Fibroblast of skin of left biceps (primary cell): ENCODE measurements at regions not wholly inside any gene's neighbourhood (a gene's known extent, or its start where the extent isn't known, plus 50 kb on each side); places are given as distances from the start of the nearest gene placed in this dataset.

Source experiments
- DNase-seq, 2 experiments: peaks; one replicate each; pipeline ENCODE4 v3.0.0-alpha.2; 2013; ENCODE audit warnings: low read depth in 2 of 2

DNA sequence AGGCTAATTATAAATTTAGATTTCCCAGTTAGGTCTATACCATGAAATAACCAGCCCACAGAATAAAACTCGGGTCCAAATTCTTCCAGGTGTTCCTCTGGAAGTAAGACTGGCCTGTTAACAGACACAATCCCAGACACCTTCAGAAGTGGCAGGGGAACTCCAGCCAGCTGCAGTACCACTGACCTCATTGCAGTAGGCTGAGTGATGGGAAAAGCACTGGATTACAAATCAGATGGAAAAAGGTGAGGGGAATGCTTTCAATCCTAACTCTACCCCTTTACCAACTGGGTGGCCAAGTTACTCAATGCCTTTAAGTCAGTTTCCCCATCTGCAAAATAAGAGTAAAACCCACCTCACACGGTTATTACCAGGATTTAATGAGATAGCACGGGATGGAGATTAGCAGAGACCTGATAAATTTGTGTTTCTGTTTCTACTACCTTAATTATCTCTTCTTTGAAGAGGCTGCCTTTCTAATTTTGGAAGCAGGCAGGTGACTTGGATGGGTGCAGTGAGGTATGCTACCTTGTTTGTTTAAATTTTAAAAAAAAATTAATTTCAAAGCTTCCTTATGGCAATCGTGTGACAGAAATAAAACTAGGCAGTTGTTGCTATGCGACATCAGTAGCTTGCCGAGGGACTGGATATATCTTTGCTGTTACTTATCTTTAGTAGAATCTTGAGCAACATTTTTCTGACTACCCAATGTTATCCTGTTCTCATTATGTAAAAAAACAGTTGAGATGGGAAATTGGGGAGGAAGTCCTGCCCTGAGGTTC lies 167.3 kb upstream of the GRIN2B start:
- DNase-seq, result no peak

DNA sequence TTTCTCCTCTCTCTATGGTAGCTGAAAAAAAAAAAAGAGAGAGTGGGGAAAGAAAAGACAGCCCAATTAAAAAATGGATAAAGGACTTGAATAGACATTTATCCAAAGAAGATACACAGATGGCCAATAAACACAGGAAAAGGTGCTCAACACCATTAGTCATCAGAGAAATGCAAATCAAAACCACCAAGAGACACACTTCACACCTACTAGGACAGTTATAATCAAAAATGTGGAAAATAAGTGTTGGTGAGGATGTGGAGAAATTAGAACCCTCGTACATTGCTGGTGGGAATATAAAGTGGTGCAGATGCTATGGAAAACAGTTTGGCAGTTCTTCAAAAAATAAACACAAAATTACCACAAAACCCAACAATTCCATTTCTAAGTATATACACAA lies 172.4 kb upstream of the GRIN2B start:
- DNase-seq, result no peak

DNA sequence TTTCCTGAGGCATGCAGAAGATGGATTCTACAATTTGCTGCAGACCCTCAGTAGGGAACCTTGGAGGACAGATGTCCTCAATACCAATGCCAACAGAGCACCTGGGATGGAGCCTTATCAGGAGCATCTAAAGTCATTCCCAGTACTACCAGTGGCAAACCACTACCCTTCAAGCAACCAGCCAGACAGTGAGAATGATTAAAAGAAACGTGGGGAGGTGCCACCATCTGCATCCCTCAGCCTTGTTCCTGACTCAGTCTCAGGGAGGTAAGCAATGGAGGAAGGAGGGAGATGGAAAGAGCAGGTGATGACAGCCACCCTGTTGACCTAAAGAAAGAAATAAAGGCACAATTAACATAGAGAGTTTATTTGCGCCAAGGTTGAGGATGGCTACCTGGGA lies 175.2 kb upstream of the GRIN2B start:
- no peak for DNase-seq

DNA sequence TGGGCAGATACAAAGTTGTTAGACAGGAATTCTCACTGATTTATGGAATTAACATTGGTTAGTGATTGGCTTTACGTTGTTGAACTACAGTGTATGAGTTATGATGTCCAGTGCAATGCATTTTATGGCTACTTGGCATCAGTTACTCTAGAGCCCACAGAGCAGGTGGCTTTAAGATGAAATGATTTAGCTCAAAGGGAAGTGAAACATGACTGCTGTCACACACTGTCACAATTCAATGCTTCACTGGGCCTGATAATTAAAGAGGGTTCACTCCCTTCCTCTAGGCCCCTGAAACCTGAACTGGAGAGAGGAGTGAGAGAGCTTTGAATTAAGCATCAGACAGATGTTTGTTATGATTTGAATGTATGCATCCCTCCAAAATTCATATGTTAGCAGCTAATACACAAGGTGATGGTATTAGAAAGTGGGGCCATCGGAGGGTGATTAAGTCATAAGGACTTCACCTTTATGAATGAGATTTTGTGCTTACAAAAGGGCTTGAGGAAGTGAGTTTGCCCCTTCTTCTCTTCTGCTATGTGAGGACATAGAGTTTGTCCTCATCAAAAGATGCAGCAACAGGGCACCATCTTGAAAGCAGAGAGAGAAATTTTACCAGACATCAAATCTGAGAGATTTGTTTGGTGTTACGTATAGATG lies 175.8 kb upstream of the GRIN2B start:
- DNase-seq, result no peak

DNA sequence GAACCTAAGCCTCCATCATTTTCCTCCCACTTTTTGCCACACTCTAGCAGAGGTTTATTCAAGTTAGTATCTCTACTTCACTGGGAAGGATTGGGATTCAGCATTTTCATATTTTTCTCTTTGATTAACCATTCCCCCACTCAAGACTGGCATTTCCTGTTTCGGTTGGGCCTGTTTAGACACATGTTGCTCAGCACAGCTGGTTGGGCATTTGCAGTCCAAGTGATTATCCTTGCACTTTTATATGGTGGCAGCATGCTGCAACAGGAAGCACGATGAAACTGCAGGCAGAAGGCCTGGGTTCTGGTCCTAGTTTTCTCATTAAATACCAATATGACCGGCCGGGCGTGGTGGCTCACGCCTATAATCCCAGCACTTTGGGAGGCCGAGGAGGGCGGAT lies 182.9 kb upstream of the GRIN2B start:
- DNase-seq, result no peak

DNA sequence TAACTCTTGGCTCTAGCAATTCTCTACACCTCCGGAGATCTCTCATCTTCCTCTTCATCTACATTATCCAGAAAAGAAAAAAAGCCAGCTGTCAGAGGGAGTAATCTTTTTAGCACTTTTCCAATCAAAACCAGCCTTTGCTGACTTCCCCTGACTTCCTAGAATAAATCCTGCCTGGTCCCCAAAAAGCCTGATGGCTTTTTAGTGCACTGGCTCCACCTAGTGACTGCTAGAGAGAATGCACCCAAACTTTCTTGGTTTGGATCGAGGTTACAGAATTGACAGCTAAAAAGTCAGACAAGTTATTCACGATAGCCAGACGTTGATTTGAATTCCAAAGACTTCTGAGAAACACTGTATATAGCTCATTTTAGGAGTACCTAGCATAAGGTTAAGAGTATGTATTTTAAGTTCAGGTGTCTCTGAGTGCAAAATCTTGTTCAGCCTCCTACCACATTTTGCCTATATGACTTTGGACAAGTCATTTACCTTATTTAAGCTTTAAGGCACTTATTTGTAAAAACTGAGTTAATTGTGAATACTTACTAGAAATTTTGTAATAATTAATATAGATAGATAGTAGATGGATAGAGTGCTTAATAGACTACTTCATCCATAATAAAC lies 185.7 kb upstream of the GRIN2B start:
- DNase-seq, result peak; percentile 8 to 11

DNA sequence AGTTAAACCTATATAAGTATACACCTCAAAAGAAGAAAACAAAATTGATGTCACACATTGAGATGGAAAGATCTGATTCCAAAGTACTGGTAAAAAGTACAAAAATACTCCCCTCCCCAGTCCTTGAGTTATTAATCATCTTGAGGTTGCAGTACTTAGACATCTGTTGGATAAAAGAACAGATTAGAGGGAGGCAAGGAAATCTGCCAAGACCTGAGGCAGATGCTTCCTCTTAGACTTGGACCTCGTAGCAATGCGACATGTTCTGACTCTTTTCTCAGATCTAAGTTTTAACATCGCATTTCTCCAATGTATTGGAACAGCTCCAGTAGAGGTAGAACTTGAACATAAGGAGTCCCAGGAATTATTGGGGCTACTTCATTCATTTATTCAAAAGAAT lies 187.9 kb upstream of the GRIN2B start:
- DNase-seq, result no peak

DNA sequence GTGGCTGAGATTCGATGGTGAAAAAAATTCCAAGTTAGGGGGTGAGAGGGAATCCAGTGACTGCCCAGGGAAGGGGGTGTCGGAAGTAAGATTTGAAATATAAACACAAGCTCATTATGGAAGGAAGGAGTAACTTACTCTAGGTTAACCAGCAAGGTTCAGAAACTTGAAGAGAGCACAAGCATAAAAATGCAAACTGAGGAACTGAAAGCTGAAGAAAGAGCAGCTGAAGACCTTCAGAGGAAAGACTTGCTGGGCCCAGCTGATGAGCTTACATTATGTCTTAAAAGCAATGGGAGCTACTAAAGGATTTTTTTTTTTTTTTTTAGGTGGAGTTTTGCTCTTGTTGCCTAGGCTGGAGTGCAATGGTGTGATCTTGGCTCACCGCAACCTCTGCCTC lies 189.7 kb upstream of the GRIN2B start:
- DNase-seq, result no peak

DNA sequence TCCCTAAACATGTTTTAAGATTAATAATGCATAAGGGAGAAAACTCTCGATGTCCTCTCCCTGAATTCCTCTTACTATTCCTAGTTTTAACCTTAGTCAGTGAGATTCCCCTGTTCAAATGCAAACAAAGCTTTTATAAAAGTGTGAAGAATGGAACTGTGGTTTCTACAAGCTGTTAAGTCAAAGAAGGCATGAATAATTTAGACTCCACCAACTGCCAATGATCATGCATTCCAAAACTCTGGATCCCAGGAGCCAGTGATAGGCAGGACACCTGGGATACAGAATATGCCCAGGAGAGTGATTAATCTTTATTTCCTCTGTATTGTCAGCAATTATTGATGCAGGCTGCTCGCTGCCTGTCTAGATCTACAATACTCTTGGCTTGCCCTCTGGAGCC lies 190.3 kb upstream of the ATF7IP start:
- DNase-seq, result no peak

DNA sequence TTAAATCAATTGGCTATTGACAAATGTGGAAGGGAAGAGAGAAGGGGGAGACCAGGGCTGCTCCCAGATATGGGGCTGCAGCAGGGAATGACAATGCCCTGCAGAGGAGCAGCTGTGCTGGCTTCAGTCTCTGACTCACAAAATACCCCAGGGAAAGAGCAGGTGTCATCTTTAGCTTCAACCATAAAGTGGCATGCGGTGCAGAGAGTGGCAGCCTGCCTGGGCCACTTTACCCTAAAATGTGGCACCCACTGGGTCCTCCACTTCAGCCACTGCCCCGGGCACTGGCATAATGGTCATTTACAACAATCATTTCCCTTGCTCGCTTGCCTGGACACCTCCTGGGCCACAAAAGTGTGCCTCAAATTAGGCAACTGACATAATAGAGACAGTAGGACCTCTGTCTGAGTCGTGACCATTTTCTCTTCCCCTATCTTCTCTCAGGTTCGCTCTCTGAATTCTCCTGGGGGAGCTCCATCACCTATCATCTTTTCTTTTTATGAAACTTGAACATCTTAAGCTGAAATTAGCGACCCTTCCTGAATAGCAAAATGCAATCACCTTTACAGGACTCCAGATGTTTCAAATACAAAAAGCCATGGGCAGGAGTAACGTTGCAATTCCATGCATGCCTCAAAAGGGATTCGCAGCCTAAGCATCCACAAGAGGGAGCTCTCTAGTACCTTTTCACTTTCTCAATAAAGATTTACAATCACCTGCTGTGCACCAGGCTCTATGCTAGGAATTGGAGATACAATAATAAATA lies 179.9 kb upstream of the ATF7IP start:
- DNase-seq, result no peak

DNA sequence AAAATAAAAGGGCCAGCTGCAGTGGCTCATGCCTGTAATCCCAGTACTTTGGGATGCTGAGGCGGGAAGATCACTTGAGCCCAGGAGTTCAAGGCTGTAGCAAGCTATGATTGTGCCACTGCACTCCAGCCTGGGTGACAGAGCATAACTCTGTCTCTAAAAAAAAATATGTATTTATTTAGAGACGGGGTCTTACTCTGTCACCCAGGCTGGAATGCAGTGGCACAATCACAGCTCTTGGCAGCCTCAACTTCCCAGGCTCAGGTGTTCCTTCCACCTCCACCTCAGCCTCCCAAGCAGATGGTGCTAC lies 179.3 kb upstream of the ATF7IP start:
- no peak for DNase-seq

DNA sequence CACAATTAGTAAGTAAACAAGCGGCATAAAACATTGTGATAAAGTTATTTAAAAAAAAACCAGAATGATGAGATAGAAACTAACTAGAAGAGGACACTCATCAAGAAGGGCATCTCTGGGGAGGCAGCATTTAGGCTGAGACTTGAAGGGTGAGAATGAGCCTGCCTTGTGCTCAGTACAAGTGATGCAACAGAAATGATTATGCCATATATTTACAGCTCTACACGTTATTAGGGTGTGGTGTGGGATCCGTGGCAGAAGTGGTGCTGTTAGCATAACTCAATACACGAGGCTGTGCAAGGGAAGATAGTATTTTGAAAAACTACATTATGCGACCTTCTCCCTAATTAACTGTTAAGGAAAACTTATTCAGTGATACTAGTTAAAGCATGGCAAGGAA lies 178.5 kb upstream of the ATF7IP start:
- DNase-seq, result no peak

DNA sequence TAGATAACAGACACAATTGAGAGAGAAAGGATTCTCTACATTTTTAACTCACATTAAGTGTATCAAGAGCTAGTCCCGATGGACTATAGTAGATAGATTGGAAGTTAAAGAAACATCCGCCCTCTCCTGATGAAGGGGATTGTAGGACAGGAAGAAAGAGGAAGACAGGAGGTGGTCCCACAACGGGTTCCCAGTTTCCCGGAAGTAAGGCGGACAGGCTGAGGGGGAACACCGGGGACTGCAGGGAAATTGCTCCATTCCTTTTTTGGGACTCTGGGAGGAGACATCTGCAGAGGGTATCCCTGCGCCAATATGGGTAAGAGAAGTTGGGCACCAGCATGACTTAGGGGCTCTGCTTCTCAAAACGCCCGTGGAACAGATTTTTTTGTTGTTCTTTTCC lies 177.5 kb upstream of the ATF7IP start:
- no peak for DNase-seq

DNA sequence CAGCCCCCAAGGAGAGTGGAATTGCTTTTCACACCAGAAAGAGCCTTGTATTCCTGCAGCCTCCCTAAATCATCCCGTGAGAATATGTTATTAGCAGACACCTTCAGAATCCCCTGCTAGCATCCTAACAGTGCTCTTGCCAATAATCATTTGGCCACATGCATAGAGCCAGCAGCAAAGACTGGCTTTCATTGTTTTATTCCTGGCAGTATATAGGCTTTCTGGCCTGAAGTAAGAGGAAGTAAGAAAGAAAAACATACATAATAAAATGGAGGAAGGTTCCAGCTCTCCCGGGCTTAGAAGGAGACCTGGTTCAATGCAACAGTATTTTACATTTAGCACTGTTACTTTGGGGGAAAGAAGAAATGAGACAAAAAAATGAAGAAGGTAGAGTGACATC lies 176.7 kb upstream of the ATF7IP start:
- DNase-seq, result no peak

DNA sequence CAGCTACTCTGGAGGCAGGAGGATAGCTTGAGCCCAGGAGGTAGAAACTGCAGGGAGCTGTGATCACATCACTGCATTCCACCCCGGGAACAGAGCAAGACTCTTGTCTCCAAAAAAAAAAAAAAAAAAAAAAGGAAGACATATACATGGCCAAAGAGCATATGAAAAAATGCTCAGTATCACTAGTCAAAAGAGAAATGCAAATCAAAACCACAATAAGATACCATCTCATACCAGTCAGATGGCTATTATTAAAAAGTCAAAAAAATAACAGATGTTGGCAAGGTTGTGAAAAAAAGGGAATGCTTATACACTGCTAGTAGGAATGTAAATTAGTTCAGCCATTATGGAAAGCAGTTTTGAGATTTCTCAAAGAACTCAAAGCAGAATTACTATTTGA lies 174.8 kb upstream of the ATF7IP start:
- no peak for DNase-seq

DNA sequence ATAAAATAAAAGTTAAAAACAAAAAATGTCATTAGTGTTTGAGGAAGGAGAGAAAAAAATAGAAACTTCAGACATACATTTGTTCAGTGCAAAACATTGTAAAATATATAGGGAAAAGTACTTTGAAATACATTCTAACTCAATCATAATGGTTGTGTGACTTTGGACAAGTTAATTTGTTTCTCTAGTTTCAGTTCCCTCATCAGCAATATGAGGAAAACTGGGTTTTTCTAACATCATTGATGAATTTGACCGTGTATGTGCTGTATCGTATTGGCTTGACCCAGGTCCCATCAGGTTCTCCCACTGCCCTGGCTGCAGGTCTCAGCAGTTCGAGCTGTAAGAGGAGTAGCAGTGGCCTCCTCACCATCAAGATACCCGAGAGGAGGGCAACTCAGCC lies 173.9 kb upstream of the ATF7IP start:
- DNase-seq, result no peak

DNA sequence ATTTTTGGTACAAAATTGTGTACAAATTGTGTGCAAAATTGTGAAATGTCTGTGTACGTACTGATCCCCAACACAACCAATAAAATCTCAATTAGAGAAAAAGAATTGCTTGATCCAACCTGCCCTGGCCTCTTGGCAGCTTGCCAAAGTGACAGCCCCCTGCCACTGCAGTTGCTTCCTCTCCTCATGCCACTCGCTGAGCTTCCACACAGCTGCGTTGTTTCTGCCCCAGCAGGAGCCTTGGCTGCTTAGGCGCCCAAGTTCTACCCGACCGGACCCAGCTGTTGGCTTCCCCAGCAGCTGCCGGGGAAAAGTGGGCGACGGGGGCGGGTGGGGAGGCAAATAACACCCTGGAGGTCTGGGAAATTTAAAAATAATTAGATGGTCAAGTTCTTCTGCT lies 171.8 kb upstream of the ATF7IP start:
- no peak for DNase-seq

DNA sequence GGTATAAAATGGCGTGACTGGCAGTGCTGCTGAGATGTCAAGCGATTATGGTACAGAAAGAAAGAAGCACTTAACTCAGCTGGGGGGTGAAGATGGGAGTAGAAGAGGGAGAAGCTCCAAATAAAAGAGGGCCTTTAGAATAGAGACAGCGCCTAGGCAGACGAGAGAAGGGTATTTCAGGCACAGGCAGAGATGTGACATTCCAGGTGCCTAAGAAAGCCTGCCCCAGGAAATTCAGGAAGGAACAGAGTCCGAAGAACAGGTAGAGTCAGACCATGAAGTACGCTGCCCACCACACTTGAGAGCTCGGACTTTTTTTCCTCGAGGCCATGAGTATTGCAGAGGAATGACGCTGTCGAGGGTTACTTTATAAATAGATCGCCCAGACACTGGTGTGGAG lies 170.9 kb upstream of the ATF7IP start:
- no peak for DNase-seq

DNA sequence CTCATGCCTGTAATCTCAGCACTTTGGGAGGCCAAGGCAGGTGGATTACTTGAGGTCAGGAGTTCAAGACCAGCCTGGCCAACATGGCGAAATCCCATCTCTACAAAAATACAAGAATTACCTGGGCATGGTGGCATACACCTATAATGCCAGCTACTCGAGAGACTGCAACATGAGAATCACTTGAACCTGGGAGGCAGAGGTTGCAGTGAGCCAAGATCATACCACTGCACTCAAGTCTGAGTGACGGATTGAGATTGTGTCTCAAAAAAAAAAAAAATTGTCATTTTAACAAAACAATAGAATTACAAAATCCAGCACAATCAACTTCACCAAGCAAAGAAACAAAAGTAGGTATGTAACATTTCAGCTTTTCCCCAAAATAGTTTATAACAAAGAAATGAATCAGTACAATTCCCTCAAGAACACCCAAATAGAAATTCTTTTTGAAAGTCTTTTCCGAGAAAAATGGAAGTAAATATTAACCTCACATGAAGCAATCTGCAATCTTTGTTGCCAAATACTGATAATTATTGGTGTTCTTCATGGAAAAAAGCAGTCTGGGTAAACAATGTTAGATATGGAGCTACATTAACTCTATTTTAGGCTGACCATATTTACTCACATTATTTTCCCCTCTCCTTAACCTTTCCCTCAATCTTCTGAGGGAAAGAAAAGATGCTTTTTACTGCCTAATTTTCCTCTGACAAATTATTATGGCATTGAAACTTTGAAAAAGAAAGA lies 165.9 kb upstream of the ATF7IP start:
- no peak for DNase-seq

DNA sequence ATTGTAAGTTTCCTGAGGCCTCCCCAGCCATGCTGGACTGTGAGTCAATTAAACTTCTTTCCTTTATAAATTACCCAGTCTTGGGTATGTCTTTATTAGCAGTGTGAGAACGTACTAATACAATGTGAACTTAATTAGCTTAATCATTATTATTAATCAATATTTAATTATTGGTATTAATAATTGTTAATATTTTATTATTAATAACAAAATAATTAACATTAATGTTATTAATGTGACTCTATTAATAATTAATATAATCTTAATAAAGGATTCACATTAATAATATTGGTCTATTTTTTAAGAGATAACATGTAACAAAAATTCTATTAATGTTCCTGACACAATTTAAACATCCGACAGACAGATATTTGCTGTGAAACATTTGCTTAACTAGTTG lies 164.9 kb upstream of the ATF7IP start:
- DNase-seq, result no peak

DNA sequence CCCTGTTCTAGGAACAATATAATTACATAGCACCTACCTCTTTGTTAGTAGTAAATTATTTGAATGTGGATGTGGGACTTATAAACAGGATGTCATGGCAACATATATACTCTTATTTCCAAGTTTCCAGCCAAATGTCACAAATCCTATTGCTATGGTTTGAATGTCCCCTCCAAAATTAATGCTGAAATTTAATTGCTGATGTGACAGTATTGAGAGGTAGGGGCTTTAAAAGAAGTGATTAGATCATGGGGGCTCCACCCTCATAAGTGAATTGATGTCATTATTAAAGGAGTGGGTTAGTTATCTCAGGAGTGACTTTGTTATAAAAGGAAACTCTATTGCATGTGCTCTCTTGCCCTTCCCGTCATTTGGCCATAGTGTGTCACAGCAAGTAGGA lies 164.2 kb upstream of the ATF7IP start:
- DNase-seq, result no peak
